ENCODE measurements at regions not wholly inside any gene's neighbourhood (a gene's known extent, or its start where the extent isn't known, plus 50 kb on each side); places are given as distances from the start of the nearest gene placed in this dataset.

DNA sequence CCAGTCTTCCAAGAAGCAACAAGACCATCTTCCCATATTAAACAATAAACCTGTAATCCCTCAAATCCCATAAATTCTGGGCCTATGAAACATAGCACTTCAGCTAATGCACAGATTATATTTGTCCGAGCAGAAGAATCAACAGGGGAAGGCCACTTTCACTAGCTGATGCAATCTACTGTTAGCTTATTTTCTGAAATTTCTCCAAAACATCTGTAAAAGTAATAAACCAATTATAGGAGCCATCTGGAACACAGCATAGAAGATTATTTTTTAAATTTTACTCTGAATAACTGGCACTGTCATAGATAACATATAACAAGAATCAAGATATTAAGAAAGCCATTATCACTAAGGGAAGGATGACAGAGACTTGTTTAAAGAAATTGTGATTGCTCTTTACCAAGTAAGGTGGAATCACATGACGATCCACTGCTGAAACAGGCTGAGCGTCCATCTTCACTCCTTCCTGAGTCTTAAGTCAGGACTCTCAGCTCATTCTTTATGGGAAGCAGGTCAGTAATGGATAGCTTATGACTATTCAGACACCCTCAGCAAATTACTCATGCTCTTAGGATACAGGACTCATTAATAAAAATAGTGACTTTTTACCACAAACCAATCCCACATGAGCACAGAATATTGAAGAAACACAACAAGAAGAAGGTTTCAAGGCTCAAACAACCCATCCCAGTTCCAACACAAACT, 719.5 kb downstream of the XPNPEP1 start:
- Histone ChIP-seq H3K9ac (ENCODE audit: low read length in 3 of 3) (no peak overlapping the region), H3K27me3 (ENCODE audit: control insufficient read depth, insufficient read depth, low read length) (no peaks in the 10 kb centered on the region)
- FAIRE-seq = no peak

GRCh38 chr10:109202111-109202510, 721.2 kb downstream of the XPNPEP1 start:
- FAIRE-seq = no peak
- Histone ChIP-seq H3K4me3 (ENCODE audit: low read length in 3 of 3) (no peak overlapping the region), H3K9ac (ENCODE audit: low read length in 3 of 3) (no peak overlapping the region), H3K27ac (ENCODE audit: low read depth in 2 of 2, low read length in 2 of 2) (no peak overlapping the region), H3K27me3 (ENCODE audit: control insufficient read depth, insufficient read depth, low read length) (no peaks in the 10 kb centered on the region), H3K4me1 (ENCODE audit: control insufficient read depth in 2 of 3, insufficient read depth in 2 of 3, low read depth in 1 of 3, low read length in 3 of 3) (no peaks in the 10 kb centered on the region), H3K9me3 (ENCODE audit: control insufficient read depth in 2 of 3, insufficient read depth in 1 of 3, low read length in 3 of 3) (no peaks in the 10 kb centered on the region), H3K36me3 (ENCODE audit: control insufficient read depth in 2 of 3, insufficient read depth in 3 of 3, low read length in 3 of 3) (no peaks in the 10 kb centered on the region)
- TF ChIP-seq CTCF (IDR thresholded peaks at IDR 0.05; ENCODE audit: borderline replicate concordance, extremely low read depth, insufficient read depth) = no peak
- DNase-seq = no peak
- intact Hi-C loops (cut with DNase I) = no loop called here

More for the DNA sequence above, 719.5 kb downstream of the XPNPEP1 start:
- no peaks in the 10 kb centered on the region for H3K36me3 ChIP-seq (ENCODE audit: control insufficient read depth in 2 of 3, insufficient read depth in 3 of 3, low read length in 3 of 3)
- no peak for DNase-seq
- no peak for TF ChIP-seq CTCF (IDR thresholded peaks at IDR 0.05; ENCODE audit: borderline replicate concordance, extremely low read depth, insufficient read depth)
- intact Hi-C loops (cut with DNase I) = no loop called here
- H3K4me1 ChIP-seq (ENCODE audit: control insufficient read depth in 2 of 3, insufficient read depth in 2 of 3, low read depth in 1 of 3, low read length in 3 of 3) = no peaks in the 10 kb centered on the region
- H3K9me3 ChIP-seq (ENCODE audit: control insufficient read depth in 2 of 3, insufficient read depth in 1 of 3, low read length in 3 of 3) = no peaks in the 10 kb centered on the region
- H3K27ac ChIP-seq (ENCODE audit: low read depth in 2 of 2, low read length in 2 of 2) = no peak overlapping the region
- H3K4me3 ChIP-seq (ENCODE audit: low read length in 3 of 3) = no peak overlapping the region

DNA sequence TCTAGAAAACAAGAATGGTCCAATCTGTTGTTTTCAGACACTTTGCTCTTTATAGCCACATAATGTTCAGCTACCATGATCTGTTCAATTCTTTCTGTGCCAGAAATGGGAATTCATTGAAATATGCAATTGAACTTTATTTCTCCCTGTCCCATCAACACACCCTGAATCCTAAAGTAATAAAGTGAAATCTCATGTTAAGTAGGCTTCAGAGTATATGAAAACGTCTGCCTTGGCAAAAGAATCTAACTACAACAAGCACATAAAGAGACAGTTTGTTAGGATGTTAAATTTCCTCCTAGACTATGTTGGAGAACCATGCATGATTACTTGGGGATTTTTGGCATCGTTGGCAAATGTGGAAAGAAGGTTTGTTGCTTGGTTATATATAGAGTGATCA, 722.7 kb downstream of the XPNPEP1 start:
- H3K4me3 ChIP-seq (ENCODE audit: low read length in 3 of 3) = no peak overlapping the region
- H3K9ac ChIP-seq (ENCODE audit: low read length in 3 of 3) = no peak overlapping the region
- intact Hi-C loops (cut with DNase I) = no loop called here
- DNase-seq (no peak), FAIRE-seq (no peak)
- H3K36me3 ChIP-seq (ENCODE audit: control insufficient read depth in 2 of 3, insufficient read depth in 3 of 3, low read length in 3 of 3) = no peaks in the 10 kb centered on the region
- H3K4me1 ChIP-seq (ENCODE audit: control insufficient read depth in 2 of 3, insufficient read depth in 2 of 3, low read depth in 1 of 3, low read length in 3 of 3) = no peaks in the 10 kb centered on the region
- no peaks in the 10 kb centered on the region for H3K9me3 ChIP-seq (ENCODE audit: control insufficient read depth in 2 of 3, insufficient read depth in 1 of 3, low read length in 3 of 3)
- TF ChIP-seq CTCF (IDR thresholded peaks at IDR 0.05; ENCODE audit: borderline replicate concordance, extremely low read depth, insufficient read depth) = no peak
- H3K27me3 ChIP-seq (ENCODE audit: control insufficient read depth, insufficient read depth, low read length) = no peaks in the 10 kb centered on the region
- H3K27ac ChIP-seq (ENCODE audit: low read depth in 2 of 2, low read length in 2 of 2) = no peak overlapping the region

GRCh38 chr10:109191823-109192222, 731.5 kb downstream of the XPNPEP1 start:
- DNase-seq (no peak), FAIRE-seq (no peak)
- Histone ChIP-seq H3K4me3 (ENCODE audit: low read length in 3 of 3) (no peak overlapping the region), H3K27ac (ENCODE audit: low read depth in 2 of 2, low read length in 2 of 2) (no peak overlapping the region), H3K27me3 (ENCODE audit: control insufficient read depth, insufficient read depth, low read length) (no peaks in the 10 kb centered on the region), H3K36me3 (ENCODE audit: control insufficient read depth in 2 of 3, insufficient read depth in 3 of 3, low read length in 3 of 3) (no peaks in the 10 kb centered on the region), H3K9ac (ENCODE audit: low read length in 3 of 3) (no peak overlapping the region), H3K4me1 (ENCODE audit: control insufficient read depth in 2 of 3, insufficient read depth in 2 of 3, low read depth in 1 of 3, low read length in 3 of 3) (no peaks in the 10 kb centered on the region), H3K9me3 (ENCODE audit: control insufficient read depth in 2 of 3, insufficient read depth in 1 of 3, low read length in 3 of 3) (peaks cover 0 to 14% (median 2%) of the 10 kb centered on the region in 3 donors)
- no peak for TF ChIP-seq CTCF (IDR thresholded peaks at IDR 0.05; ENCODE audit: borderline replicate concordance, extremely low read depth, insufficient read depth)
- intact Hi-C loops (cut with DNase I) = no loop called here

Measured in kidney (tissue), 13 donors.